ENCODE measurements at regions not wholly inside any gene's neighbourhood (a gene's known extent, or its start where the extent isn't known, plus 50 kb on each side); places are given as distances from the start of the nearest gene placed in this dataset.

DNA sequence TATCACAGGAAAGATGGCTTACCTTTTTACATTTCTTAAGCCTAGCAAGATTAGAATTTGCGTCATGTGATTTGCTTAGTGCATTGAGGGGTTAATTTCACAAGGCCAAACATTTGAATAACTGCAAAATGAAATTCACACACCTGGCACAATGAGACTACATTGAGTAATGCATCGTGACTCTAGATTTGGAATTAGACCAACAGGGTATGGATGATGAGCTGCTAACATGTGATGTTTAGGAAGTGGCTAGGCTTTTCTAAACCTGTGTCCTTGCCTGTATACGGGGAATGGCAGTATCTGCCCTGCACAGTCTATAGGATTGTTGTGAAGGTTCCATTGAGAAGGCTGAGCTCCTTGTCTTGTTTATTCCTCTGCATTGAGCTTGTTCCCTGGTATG, 160.1 kb downstream of the MFSD1 start:
- H3K9me3 ChIP-seq = no peaks in the 10 kb centered on the region
- TF ChIP-seq, protein P1, sequence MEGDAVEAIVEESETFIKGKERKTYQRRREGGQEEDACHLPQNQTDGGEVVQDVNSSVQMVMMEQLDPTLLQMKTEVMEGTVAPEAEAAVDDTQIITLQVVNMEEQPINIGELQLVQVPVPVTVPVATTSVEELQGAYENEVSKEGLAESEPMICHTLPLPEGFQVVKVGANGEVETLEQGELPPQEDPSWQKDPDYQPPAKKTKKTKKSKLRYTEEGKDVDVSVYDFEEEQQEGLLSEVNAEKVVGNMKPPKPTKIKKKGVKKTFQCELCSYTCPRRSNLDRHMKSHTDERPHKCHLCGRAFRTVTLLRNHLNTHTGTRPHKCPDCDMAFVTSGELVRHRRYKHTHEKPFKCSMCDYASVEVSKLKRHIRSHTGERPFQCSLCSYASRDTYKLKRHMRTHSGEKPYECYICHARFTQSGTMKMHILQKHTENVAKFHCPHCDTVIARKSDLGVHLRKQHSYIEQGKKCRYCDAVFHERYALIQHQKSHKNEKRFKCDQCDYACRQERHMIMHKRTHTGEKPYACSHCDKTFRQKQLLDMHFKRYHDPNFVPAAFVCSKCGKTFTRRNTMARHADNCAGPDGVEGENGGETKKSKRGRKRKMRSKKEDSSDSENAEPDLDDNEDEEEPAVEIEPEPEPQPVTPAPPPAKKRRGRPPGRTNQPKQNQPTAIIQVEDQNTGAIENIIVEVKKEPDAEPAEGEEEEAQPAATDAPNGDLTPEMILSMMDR (IDR thresholded peaks at IDR 0.05) = no peak
- H3K4me3 ChIP-seq = no peak overlapping the region
- DNase-seq = no peak
- no peaks in the 10 kb centered on the region for H3K36me3 ChIP-seq
- H3K27ac ChIP-seq = no peak overlapping the region
- intact Hi-C loops (cut with DNase I) = no loop called here
- H3K9ac ChIP-seq (ENCODE audit: low read depth in 2 of 2, low read length in 2 of 2) = no peak overlapping the region
- no peaks in the 10 kb centered on the region for H3K4me1 ChIP-seq
- H3K27me3 ChIP-seq = no peaks in the 10 kb centered on the region

DNA sequence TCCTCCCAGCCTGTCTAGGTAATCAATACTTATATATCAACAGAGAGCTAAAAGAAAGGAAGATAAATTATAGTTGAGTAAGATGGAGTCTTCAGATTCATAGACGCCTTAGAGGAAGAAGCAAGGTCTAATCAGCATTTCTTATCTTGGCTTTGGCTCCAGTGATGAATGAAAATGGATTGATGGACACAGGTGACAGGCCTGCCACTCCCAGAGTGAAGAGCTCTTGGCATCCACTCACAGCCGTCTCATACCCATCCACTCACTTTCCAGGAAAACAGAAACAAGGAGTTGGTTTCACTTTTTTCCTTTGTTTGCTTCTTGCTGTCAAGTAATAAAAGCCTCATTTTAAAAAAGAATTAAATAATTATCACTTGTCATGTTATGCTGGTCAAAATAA, 168.2 kb downstream of the MFSD1 start:
- TF ChIP-seq, protein P1 (IDR thresholded peaks at IDR 0.05) = no peak
- Histone ChIP-seq H3K4me1 (no peaks in the 10 kb centered on the region), H3K4me3 (no peak overlapping the region), H3K27me3 (no peaks in the 10 kb centered on the region), H3K36me3 (no peaks in the 10 kb centered on the region), H3K27ac (no peak overlapping the region), H3K9me3 (no peaks in the 10 kb centered on the region), H3K9ac (ENCODE audit: low read depth in 2 of 2, low read length in 2 of 2) (no peak overlapping the region)
- no peak for DNase-seq
- intact Hi-C loops (cut with DNase I) = no loop called here

DNA sequence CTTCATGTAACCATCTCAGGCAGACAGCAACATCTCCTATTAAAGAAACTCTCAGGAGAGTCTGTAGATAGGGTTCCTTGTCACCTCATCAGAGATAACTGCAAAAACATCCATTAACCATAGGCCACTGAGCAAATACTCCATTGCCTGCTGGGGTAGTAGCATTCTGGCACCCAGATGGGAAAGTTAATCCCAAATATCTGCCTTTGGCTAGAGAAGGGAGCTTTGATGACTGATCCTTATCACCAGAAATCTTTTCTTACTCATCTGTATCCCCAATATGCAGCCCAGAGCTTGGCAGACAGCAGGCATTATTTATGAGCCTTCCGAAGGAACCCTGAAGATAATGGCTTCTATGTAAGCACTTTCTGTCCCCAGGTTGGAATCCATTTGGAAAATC, 173.1 kb downstream of the MFSD1 start:
- Histone ChIP-seq H3K9me3 (no peaks in the 10 kb centered on the region), H3K27ac (no peak overlapping the region), H3K4me3 (no peak overlapping the region), H3K4me1 (no peaks in the 10 kb centered on the region), H3K27me3 (no peaks in the 10 kb centered on the region), H3K9ac (ENCODE audit: low read depth in 2 of 2, low read length in 2 of 2) (no peak overlapping the region), H3K36me3 (no peaks in the 10 kb centered on the region)
- intact Hi-C loops (cut with DNase I) = no loop called here
- DNase-seq = no peak
- TF ChIP-seq, protein P1 (IDR thresholded peaks at IDR 0.05) = no peak

DNA sequence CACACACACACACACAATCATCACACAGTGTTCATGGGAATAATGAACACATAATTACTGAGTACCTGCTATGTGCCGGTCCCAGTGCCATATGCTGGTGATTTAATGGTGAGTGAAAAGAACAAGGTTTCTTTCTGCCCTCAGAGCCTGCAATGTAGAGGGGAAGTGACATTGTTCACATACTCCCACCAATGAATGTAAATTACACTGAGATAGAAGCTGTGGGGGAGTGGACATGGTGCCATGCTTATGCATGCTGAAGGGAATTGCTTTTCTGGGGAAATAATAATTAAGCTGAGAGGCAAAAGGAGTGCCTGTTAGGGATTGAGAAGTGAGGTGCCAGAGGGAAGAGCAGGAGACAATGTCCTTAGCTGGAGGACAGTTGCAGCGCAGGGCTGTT, 175.1 kb downstream of the MFSD1 start:
- DNase-seq = no peak
- TF ChIP-seq, protein P1 (IDR thresholded peaks at IDR 0.05) = no peak
- Histone ChIP-seq H3K9me3 (no peaks in the 10 kb centered on the region), H3K9ac (ENCODE audit: low read depth in 2 of 2, low read length in 2 of 2) (no peak overlapping the region), H3K4me1 (no peaks in the 10 kb centered on the region), H3K36me3 (no peaks in the 10 kb centered on the region), H3K27ac (no peak overlapping the region), H3K4me3 (no peak overlapping the region), H3K27me3 (no peaks in the 10 kb centered on the region)
- intact Hi-C loops (cut with DNase I) = no loop called here

DNA sequence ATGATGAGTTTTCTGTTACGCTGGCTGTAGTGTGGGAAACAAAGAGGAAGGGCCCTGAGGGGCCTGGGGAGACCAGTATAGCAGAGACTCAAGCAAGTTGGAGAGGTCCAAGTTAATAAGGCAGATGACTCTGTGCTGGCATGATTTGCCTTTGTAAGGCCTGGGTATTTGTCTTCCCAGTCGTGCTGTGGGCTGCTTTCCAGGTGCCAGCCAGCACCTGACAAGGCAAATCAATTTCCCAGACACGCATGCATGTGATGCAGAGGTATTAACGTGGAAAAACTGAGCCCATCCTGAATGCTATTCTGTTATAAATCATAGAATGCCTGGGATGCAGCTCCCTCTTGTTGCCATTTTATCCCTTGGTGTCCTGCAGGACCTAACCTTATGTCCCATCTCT, 175.6 kb downstream of the MFSD1 start:
- Histone ChIP-seq H3K27me3 (no peaks in the 10 kb centered on the region), H3K4me1 (no peaks in the 10 kb centered on the region), H3K9ac (ENCODE audit: low read depth in 2 of 2, low read length in 2 of 2) (no peak overlapping the region), H3K36me3 (no peaks in the 10 kb centered on the region), H3K9me3 (no peaks in the 10 kb centered on the region), H3K27ac (no peak overlapping the region), H3K4me3 (no peak overlapping the region)
- no peak for DNase-seq
- TF ChIP-seq, protein P1 (IDR thresholded peaks at IDR 0.05) = no peak
- intact Hi-C loops (cut with DNase I) = no loop called here

Data from colonic mucosa (tissue), 4 donors.